Fibroblast of lung (primary cell): ENCODE measurements at regions not wholly inside any gene's neighbourhood (a gene's known extent, or its start where the extent isn't known, plus 50 kb on each side); places are given as distances from the start of the nearest gene placed in this dataset.

Experiments
- DNase-seq, 2 donors: peaks; one replicate each; pipeline versions ENCODE4 v3.0.0 to v3.0.0-alpha.2; 2010; ENCODE audit warnings: low read depth in 2 of 2
- H2AFZ ChIP-seq: 2 replicates; pipeline ENCODE4 v1.5.1; 2012; ENCODE audit warnings: low read length, control low read depth, inconsistent platforms
- H3K27ac ChIP-seq: 2 replicates; pipeline ENCODE4 v1.5.1; 2011; ENCODE audit warnings: low read length, control low read depth; ENCODE audit not compliant: insufficient read depth
- H3K27me3 ChIP-seq: 2 replicates; pipeline ENCODE4 v1.5.1; 2011; ENCODE audit warnings: mild to moderate bottlenecking, low read length; ENCODE audit not compliant: control insufficient read depth, insufficient read depth
- H3K36me3 ChIP-seq: 2 replicates; pipeline ENCODE4 v1.5.1; 2011; ENCODE audit warnings: low read length; ENCODE audit not compliant: control insufficient read depth, insufficient read depth
- H3K4me1 ChIP-seq: 2 replicates; pipeline ENCODE4 v1.5.1; 2011; ENCODE audit warnings: low read length; ENCODE audit not compliant: control insufficient read depth, insufficient read depth; ENCODE audit errors: extremely low read depth
- H3K4me2 ChIP-seq: 2 replicates; pipeline ENCODE4 v1.5.1; 2011; ENCODE audit warnings: low read length, control low read depth; ENCODE audit not compliant: insufficient read depth; ENCODE audit errors: extremely low read depth
- H3K4me3 ChIP-seq, 4 experiments: fragments of 200-600 bp in 1 of 4; sonication (generic) in 1 of 4; replicated peaks in 1 of 4; 2 replicates each; pipeline ENCODE4 v1.5.1; 2011 to 2016; ENCODE audit warnings: low read length in 4 of 4, low read depth in 3 of 4, mild to moderate bottlenecking in 3 of 4, control low read depth in 2 of 4, inconsistent platforms in 1 of 4, mixed read lengths in 1 of 4; ENCODE audit not compliant: insufficient read depth in 1 of 4; ENCODE audit errors: control extremely low read depth in 1 of 4
- H3K79me2 ChIP-seq: 2 replicates; pipeline ENCODE4 v1.5.1; 2012; ENCODE audit warnings: mild to moderate bottlenecking, low read length, inconsistent platforms; ENCODE audit not compliant: control insufficient read depth, insufficient read depth
- H3K9ac ChIP-seq: 2 replicates; pipeline ENCODE4 v1.5.1; 2011; ENCODE audit warnings: mild to moderate bottlenecking, low read length, control low read depth; ENCODE audit not compliant: insufficient read depth
- H3K9me3 ChIP-seq: 2 replicates; pipeline ENCODE4 v1.5.1; 2012; ENCODE audit warnings: low read depth, low read length; ENCODE audit not compliant: control insufficient read depth, insufficient read depth
- H4K20me1 ChIP-seq: 2 replicates; pipeline ENCODE4 v1.5.1; 2011; ENCODE audit warnings: low read length; ENCODE audit not compliant: control insufficient read depth, insufficient read depth; ENCODE audit errors: extremely low read depth
- CTCF ChIP-seq, 2 donors: IDR thresholded peaks in 1 of 2; conservative IDR thresholded peaks in 1 of 2; 1 replicate in 1 of 2; 2 replicates in 1 of 2; pipeline ENCODE4 v1.5.1; 2011 to 2012; ENCODE audit warnings: low read length in 2 of 2, control low read depth in 1 of 2, inconsistent platforms in 1 of 2, low read depth in 1 of 2, mild to moderate bottlenecking in 1 of 2
- EZH2 ChIP-seq: IDR thresholded peaks from 2 replicates; pipeline ENCODE4 v1.5.1; 2012; ENCODE audit warnings: low read length, control low read depth, mild to moderate bottlenecking; ENCODE audit errors: missing control alignments

- no peak for TF ChIP-seq CTCF (conservative IDR thresholded peaks at IDR 0.05 in 1 of 2, IDR thresholded peaks at IDR 0.05 in 1 of 2; ENCODE audit: low read depth in 1 of 2, low read length in 2 of 2)
- no peak for TF ChIP-seq EZH2
- Histone ChIP-seq H3K4me1 (peaks cover 2% of the 10 kb centered on the region), H3K9ac (no peak overlapping the region), H2AFZ (peak overlapping the region; percentile 11), H3K79me2 (no peaks in the 10 kb centered on the region), H3K27ac (peak overlapping the region; percentile 52), H4K20me1 (no peaks in the 10 kb centered on the region), H3K27me3 (no peaks in the 10 kb centered on the region), H3K4me3 (no peak overlapping the region), H3K36me3 (no peaks in the 10 kb centered on the region), H3K9me3 (no peaks in the 10 kb centered on the region), H3K4me2 (no peak overlapping the region)
- peak; percentile 45 to 56 for DNase-seq
These were observed 62.8 kb upstream of the PRRC2C start for GRCh38 chr1:171422511-171422910.

GRCh38 chr1:171424494-171424893 lies 60.8 kb upstream of the PRRC2C start:
- Histone ChIP-seq H3K27ac (no peak overlapping the region), H3K36me3 (no peaks in the 10 kb centered on the region), H3K27me3 (no peaks in the 10 kb centered on the region), H3K9ac (no peak overlapping the region), H2AFZ (no peak overlapping the region), H3K4me1 (peaks cover 2% of the 10 kb centered on the region), H3K4me3 (no peak overlapping the region), H3K79me2 (no peaks in the 10 kb centered on the region), H4K20me1 (no peaks in the 10 kb centered on the region), H3K4me2 (no peak overlapping the region), H3K9me3 (no peaks in the 10 kb centered on the region)
- TF ChIP-seq CTCF (conservative IDR thresholded peaks at IDR 0.05 in 1 of 2, IDR thresholded peaks at IDR 0.05 in 1 of 2; ENCODE audit: low read depth in 1 of 2, low read length in 2 of 2) (no peak), EZH2 (no peak)
- DNase-seq: no peak

- Histone ChIP-seq H3K4me1 (peaks cover 2% of the 10 kb centered on the region), H3K27me3 (no peaks in the 10 kb centered on the region), H3K36me3 (no peaks in the 10 kb centered on the region), H2AFZ (no peak overlapping the region), H3K4me3 (no peak overlapping the region), H3K27ac (no peak overlapping the region), H3K4me2 (no peak overlapping the region), H3K9me3 (no peaks in the 10 kb centered on the region), H4K20me1 (no peaks in the 10 kb centered on the region), H3K9ac (no peak overlapping the region), H3K79me2 (no peaks in the 10 kb centered on the region)
- no peak for DNase-seq
- no peak for TF ChIP-seq EZH2
- TF ChIP-seq CTCF (conservative IDR thresholded peaks at IDR 0.05 in 1 of 2, IDR thresholded peaks at IDR 0.05 in 1 of 2; ENCODE audit: low read depth in 1 of 2, low read length in 2 of 2): no peak
These were observed 58.7 kb upstream of the PRRC2C start for GRCh38 chr1:171426645-171427044.
